ENCODE measurements at regions not wholly inside any gene's neighbourhood (a gene's known extent, or its start where the extent isn't known, plus 50 kb on each side); places are given as distances from the start of the nearest gene placed in this dataset.
A peak's percentile ranks its signal among the peaks of the same experiment; 100 is the strongest.

GRCh38 chr16:86968866-86969265 is 348.3 kb downstream of the C16orf95 start:
- no peak for DNase-seq (ENCODE audit: low read depth)
- no peak overlapping the region for H3K4me3 ChIP-seq (ENCODE audit: low read depth, low read length)

- H3K4me3 ChIP-seq (ENCODE audit: low read depth, low read length): no peak overlapping the region
- DNase-seq (ENCODE audit: low read depth): no peak
Measured at GRCh38 chr16:86969716-86970115, 347.5 kb downstream of the C16orf95 start.

- H3K4me3 ChIP-seq (ENCODE audit: low read depth, low read length): no peak overlapping the region
- DNase-seq (ENCODE audit: low read depth): no peak
Measured at GRCh38 chr16:86970279-86970678, 346.9 kb downstream of the C16orf95 start.

GRCh38 chr16:86970726-86971125 is 346.5 kb downstream of the C16orf95 start:
- no peak overlapping the region for H3K4me3 ChIP-seq (ENCODE audit: low read depth, low read length)
- no peak for DNase-seq (ENCODE audit: low read depth)

- DNase-seq (ENCODE audit: low read depth): no peak
- no peak overlapping the region for H3K4me3 ChIP-seq (ENCODE audit: low read depth, low read length)
Measured at GRCh38 chr16:86971251-86971650, 345.9 kb downstream of the C16orf95 start.

- no peak for DNase-seq (ENCODE audit: low read depth)
- no peak overlapping the region for H3K4me3 ChIP-seq (ENCODE audit: low read depth, low read length)
Measured at GRCh38 chr16:86974120-86974519, 343.1 kb downstream of the C16orf95 start.

GRCh38 chr16:86975445-86975844 is 341.7 kb downstream of the C16orf95 start:
- DNase-seq (ENCODE audit: low read depth): peak; percentile 86
- H3K4me3 ChIP-seq (ENCODE audit: low read depth, low read length): no peak overlapping the region

GRCh38 chr16:86977076-86977676 is 340.0 kb downstream of the C16orf95 start:
- DNase-seq (ENCODE audit: low read depth): no peak
- no peak overlapping the region for H3K4me3 ChIP-seq (ENCODE audit: low read depth, low read length)

GRCh38 chr16:86978445-86979030 is 338.7 kb downstream of the C16orf95 start:
- DNase-seq (ENCODE audit: low read depth): no peak
- H3K4me3 ChIP-seq (ENCODE audit: low read depth, low read length): no peak overlapping the region

GRCh38 chr16:86979061-86979460 is 338.1 kb downstream of the C16orf95 start:
- DNase-seq (ENCODE audit: low read depth): no peak

GRCh38 chr16:86979984-86980553 is 337.1 kb downstream of the C16orf95 start:
- no peak for DNase-seq (ENCODE audit: low read depth)
- H3K4me3 ChIP-seq (ENCODE audit: low read depth, low read length): no peak overlapping the region

More at GRCh38 chr16:86979061-86979460, 338.1 kb downstream of the C16orf95 start:
- H3K4me3 ChIP-seq (ENCODE audit: low read depth, low read length): no peak overlapping the region

GRCh38 chr16:86980644-86981043 is 336.5 kb downstream of the C16orf95 start:
- no peak for DNase-seq (ENCODE audit: low read depth)
- H3K4me3 ChIP-seq (ENCODE audit: low read depth, low read length): no peak overlapping the region

GRCh38 chr16:86982347-86982596 is 334.9 kb downstream of the C16orf95 start:
- DNase-seq (ENCODE audit: low read depth): no peak
- H3K4me3 ChIP-seq (ENCODE audit: low read depth, low read length): no peak overlapping the region

- DNase-seq (ENCODE audit: low read depth): no peak
- no peak overlapping the region for H3K4me3 ChIP-seq (ENCODE audit: low read depth, low read length)
Measured at GRCh38 chr16:86982912-86983311, 334.3 kb downstream of the C16orf95 start.

- H3K4me3 ChIP-seq (ENCODE audit: low read depth, low read length): no peak overlapping the region
- DNase-seq (ENCODE audit: low read depth): no peak
Measured at GRCh38 chr16:86983621-86984020, 333.6 kb downstream of the C16orf95 start.

GRCh38 chr16:86984343-86984742 is 332.8 kb downstream of the C16orf95 start:
- no peak overlapping the region for H3K4me3 ChIP-seq (ENCODE audit: low read depth, low read length)
- DNase-seq (ENCODE audit: low read depth): no peak

- H3K4me3 ChIP-seq (ENCODE audit: low read depth, low read length): no peak overlapping the region
- DNase-seq (ENCODE audit: low read depth): no peak
Measured at GRCh38 chr16:86984991-86985647, 332.1 kb downstream of the C16orf95 start.

- no peak overlapping the region for H3K4me3 ChIP-seq (ENCODE audit: low read depth, low read length)
- no peak for DNase-seq (ENCODE audit: low read depth)
Measured at GRCh38 chr16:86985648-86986015, 331.6 kb downstream of the C16orf95 start.

- no peak for DNase-seq (ENCODE audit: low read depth)
- no peak overlapping the region for H3K4me3 ChIP-seq (ENCODE audit: low read depth, low read length)
Measured at GRCh38 chr16:86986136-86986535, 331.1 kb downstream of the C16orf95 start.

GRCh38 chr16:86986809-86987487 is 330.2 kb downstream of the C16orf95 start:
- DNase-seq (ENCODE audit: low read depth): no peak
- no peak overlapping the region for H3K4me3 ChIP-seq (ENCODE audit: low read depth, low read length)

Data from skeletal muscle cell (primary cell).